ENCODE measurements at regions not wholly inside any gene's neighbourhood (a gene's known extent, or its start where the extent isn't known, plus 50 kb on each side); places are given as distances from the start of the nearest gene placed in this dataset.
"Not testable (repeated sequence)": the region's sequence is repeated elsewhere in the genome, so short reads cannot be mapped to it uniquely, and the experiment has no call there.

GRCh38 chr3:8352475-8352874, 149.1 kb upstream of the LMCD1 start:
- Histone ChIP-seq H3K27me3 (no peaks in the 10 kb centered on the region), H3K36me3 (no peaks in the 10 kb centered on the region), H3K9me3 (no peaks in the 10 kb centered on the region), H3K4me1 (no peaks in the 10 kb centered on the region), H3K4me3 (no peak overlapping the region), H3K27ac (no peak overlapping the region)
- DNase-seq, result no peak
- TF ChIP-seq POLR2A (IDR thresholded peaks at IDR 0.05), result no peak
- no peak for TF ChIP-seq CTCF (IDR thresholded peaks at IDR 0.05)
- no peak for TF ChIP-seq POLR2AphosphoS5 (IDR thresholded peaks at IDR 0.05)
- TF ChIP-seq EP300 (IDR thresholded peaks at IDR 0.05; ENCODE audit: low read depth), result no peak
- intact Hi-C loops (cut with DNase I; ENCODE audit: low total_unique reads), result no loop called here
- in situ Hi-C loops (cut with MboI; ENCODE audit: low pct_ligation_motif_present in 1 of 4, low pct_unique_long_range_greater_than_20kb in 1 of 4, low sequenced_read_pairs in 3 of 4), result no loop called here
- 84% methylated on average over 2 of the region's 2 CpGs; no CpG with 5 or more reads in 1 of the 2 donors for WGBS, 2 donors (ENCODE audit: low coverage in 1 of 2)

- H3K9me3 ChIP-seq, result no peaks in the 10 kb centered on the region
- no peaks in the 10 kb centered on the region for H3K4me1 ChIP-seq
- H3K36me3 ChIP-seq, result no peaks in the 10 kb centered on the region
- intact Hi-C loops (cut with DNase I; ENCODE audit: low total_unique reads), result no loop called here
- WGBS, 2 donors (ENCODE audit: low coverage in 1 of 2), result 96% methylated on average over 2 of the region's 2 CpGs; no CpG with 5 or more reads in 1 of the 2 donors
- no peak overlapping the region for H3K4me3 ChIP-seq
- DNase-seq, result no peak
- in situ Hi-C loops (cut with MboI; ENCODE audit: low pct_ligation_motif_present in 1 of 4, low pct_unique_long_range_greater_than_20kb in 1 of 4, low sequenced_read_pairs in 3 of 4), result no loop called here
- no peak overlapping the region for H3K27ac ChIP-seq
- no peaks in the 10 kb centered on the region for H3K27me3 ChIP-seq
- TF ChIP-seq POLR2A (IDR thresholded peaks at IDR 0.05) (no peak), CTCF (IDR thresholded peaks at IDR 0.05) (no peak), EP300 (IDR thresholded peaks at IDR 0.05; ENCODE audit: low read depth) (no peak), POLR2AphosphoS5 (IDR thresholded peaks at IDR 0.05) (no peak)
These were observed 148.3 kb upstream of the LMCD1 start for GRCh38 chr3:8353364-8353763.

GRCh38 chr3:8355346-8355745, 146.3 kb upstream of the LMCD1 start:
- intact Hi-C loops (cut with DNase I; ENCODE audit: low total_unique reads) (no loop called here), in situ Hi-C loops (cut with MboI; ENCODE audit: low pct_ligation_motif_present in 1 of 4, low pct_unique_long_range_greater_than_20kb in 1 of 4, low sequenced_read_pairs in 3 of 4) (no loop called here)
- Histone ChIP-seq H3K4me3 (no peak overlapping the region), H3K27me3 (no peaks in the 10 kb centered on the region), H3K27ac (no peak overlapping the region), H3K4me1 (no peaks in the 10 kb centered on the region), H3K9me3 (no peaks in the 10 kb centered on the region), H3K36me3 (no peaks in the 10 kb centered on the region)
- WGBS, 2 donors (ENCODE audit: low coverage in 1 of 2), result 88 to 93% methylated on average over 1 of the region's 1 CpG
- TF ChIP-seq POLR2A (IDR thresholded peaks at IDR 0.05), result no peak
- no peak for TF ChIP-seq CTCF (IDR thresholded peaks at IDR 0.05)
- TF ChIP-seq POLR2AphosphoS5 (IDR thresholded peaks at IDR 0.05), result no peak
- TF ChIP-seq EP300 (IDR thresholded peaks at IDR 0.05; ENCODE audit: low read depth), result no peak
- DNase-seq, result no peak

GRCh38 chr3:8356066-8356465, 145.6 kb upstream of the LMCD1 start:
- H3K4me3 ChIP-seq; H3K9me3 ChIP-seq; DNase-seq; in situ Hi-C loops (cut with MboI; ENCODE audit: low pct_ligation_motif_present in 1 of 4, low pct_unique_long_range_greater_than_20kb in 1 of 4, low sequenced_read_pairs in 3 of 4); H3K36me3 ChIP-seq; H3K4me1 ChIP-seq; intact Hi-C loops (cut with DNase I; ENCODE audit: low total_unique reads); H3K27ac ChIP-seq; H3K27me3 ChIP-seq: not testable (repeated sequence)

GRCh38 chr3:8357859-8358258, 143.8 kb upstream of the LMCD1 start:
- no peaks in the 10 kb centered on the region for H3K36me3 ChIP-seq
- no peaks in the 10 kb centered on the region for H3K27me3 ChIP-seq
- in situ Hi-C loops (cut with MboI; ENCODE audit: low pct_ligation_motif_present in 1 of 4, low pct_unique_long_range_greater_than_20kb in 1 of 4, low sequenced_read_pairs in 3 of 4) (no loop called here), intact Hi-C loops (cut with DNase I; ENCODE audit: low total_unique reads) (no loop called here)
- TF ChIP-seq EP300 (IDR thresholded peaks at IDR 0.05; ENCODE audit: low read depth) (no peak), POLR2A (IDR thresholded peaks at IDR 0.05) (no peak), CTCF (IDR thresholded peaks at IDR 0.05) (no peak), POLR2AphosphoS5 (IDR thresholded peaks at IDR 0.05) (no peak)
- no peak for DNase-seq
- WGBS, 2 donors (ENCODE audit: low coverage in 1 of 2), result 86% methylated on average over 5 to 7 of the region's 7 CpGs
- no peaks in the 10 kb centered on the region for H3K9me3 ChIP-seq
- H3K27ac ChIP-seq, result no peak overlapping the region
- no peaks in the 10 kb centered on the region for H3K4me1 ChIP-seq
- no peak overlapping the region for H3K4me3 ChIP-seq
